WTC11 (cell line): ENCODE measurements at regions not wholly inside any gene's neighbourhood (a gene's known extent, or its start where the extent isn't known, plus 50 kb on each side); places are given as distances from the start of the nearest gene placed in this dataset.

Experiments
- ATAC-seq: fragments of 200-7000 bp; cut with Tn5 transposase; 2 replicates; pipeline ENCODE4 v1.10.0; 2021; ENCODE audit warnings: mild to moderate bottlenecking, moderate library complexity
- CTCF ChIA-PET: fragments of 300-600 bp; sonication (Branson Sonifier 250); formaldehyde crosslinking; loops from one replicate; lab custom pipeline; 2021; ENCODE audit warnings: antibody characterized with exemption; lab: Charles Lee
- POLR2A ChIA-PET: fragments of 350-600 bp; sonication (Branson Sonifier 250); formaldehyde crosslinking; loops from one replicate; lab custom pipeline; 2021; ENCODE audit warnings: antibody characterized with exemption; lab: Charles Lee
- DNase-seq: peaks from one replicate; pipeline ENCODE4 v3.0.0; 2021; ENCODE audit warnings: low spot score
- H3K27ac Mint-ChIP-seq: 2 replicates; pipeline ENCODE4 v1.8.0; 2021; ENCODE audit warnings: mixed read lengths
- H3K27me3 Mint-ChIP-seq: 2 replicates; pipeline ENCODE4 v1.8.0; 2021; ENCODE audit warnings: low read depth, mild to moderate bottlenecking, moderate library complexity, mixed read lengths
- H3K36me3 Mint-ChIP-seq: 2 replicates; pipeline ENCODE4 v1.8.0; 2021; ENCODE audit warnings: mixed read lengths
- H3K4me1 Mint-ChIP-seq: 2 replicates; pipeline ENCODE4 v1.8.0; 2022; ENCODE audit warnings: mixed read lengths
- H3K4me3 Mint-ChIP-seq: 2 replicates; pipeline ENCODE4 v1.8.0; 2021; ENCODE audit warnings: mild to moderate bottlenecking, moderate library complexity, mixed read lengths
- H3K9me3 Mint-ChIP-seq: 2 replicates; pipeline ENCODE4 v1.8.0; 2021; ENCODE audit warnings: mixed read lengths
- CBFB ChIP-seq: sonication (generic); formaldehyde crosslinking; IDR thresholded peaks from 2 replicates; pipeline ENCODE4 v1.8.1; 2022; ENCODE audit warnings: mild to moderate bottlenecking, low read depth, missing genetic modification reagents
- ERG ChIP-seq: fragments of 250-450 bp; sonication (Bioruptor Pico); IDR thresholded peaks from 2 replicates; pipeline ENCODE4 v1.8.0; 2021; ENCODE audit warnings: mild to moderate bottlenecking
- FOXP1 ChIP-seq: sonication (generic); formaldehyde crosslinking; IDR thresholded peaks from 2 replicates; pipeline ENCODE4 v1.8.0; 2022; ENCODE audit warnings: missing genetic modification reagents, mild to moderate bottlenecking, moderate library complexity, borderline replicate concordance
- HMGA2 ChIP-seq: fragments of 250-450 bp; sonication (Bioruptor Pico); IDR thresholded peaks from 2 replicates; pipeline ENCODE4 v1.4.0; 2021; ENCODE audit warnings: mild to moderate bottlenecking, moderate library complexity
- IRF1 ChIP-seq: sonication (generic); formaldehyde crosslinking; IDR thresholded peaks from 2 replicates; pipeline ENCODE4 v1.8.0; 2023; ENCODE audit warnings: missing genetic modification reagents
- MLX ChIP-seq: sonication (generic); formaldehyde crosslinking; IDR thresholded peaks from 2 replicates; pipeline ENCODE4 v1.8.1; 2023; ENCODE audit warnings: mild to moderate bottlenecking, missing genetic modification reagents, moderate library complexity
- MYBL2 ChIP-seq: sonication (generic); formaldehyde crosslinking; IDR thresholded peaks from 2 replicates; pipeline ENCODE4 v1.8.1; 2023; ENCODE audit warnings: mild to moderate bottlenecking, moderate library complexity, missing genetic modification reagents
- NR1H2 ChIP-seq: sonication (generic); formaldehyde crosslinking; IDR thresholded peaks from 2 replicates; pipeline ENCODE4 v1.9.0; 2021; ENCODE audit warnings: mild to moderate bottlenecking, moderate library complexity, missing genetic modification reagents
- NR2C2 ChIP-seq: sonication (generic); formaldehyde crosslinking; IDR thresholded peaks from 2 replicates; pipeline ENCODE4 v1.8.0; 2022; ENCODE audit warnings: mild to moderate bottlenecking, missing genetic modification reagents
- TEAD1 ChIP-seq: sonication (generic); formaldehyde crosslinking; IDR thresholded peaks from 2 replicates; pipeline ENCODE4 v1.8.0; 2022; ENCODE audit warnings: mild to moderate bottlenecking, missing genetic modification reagents
- ZNF396 ChIP-seq: fragments of 250-450 bp; sonication (Bioruptor Pico); IDR thresholded peaks from 2 replicates; pipeline ENCODE4 v1.8.0; 2021; ENCODE audit warnings: mild to moderate bottlenecking, moderate library complexity, borderline replicate concordance
- ZNF423 ChIP-seq: fragments of 250-450 bp; sonication (Bioruptor Pico); IDR thresholded peaks from 2 replicates; pipeline ENCODE4 v2.1.2; 2022; ENCODE audit warnings: mild to moderate bottlenecking, moderate library complexity
- TF ChIP-seq, protein P1 (sequence below): sonication (generic); formaldehyde crosslinking; conservative IDR thresholded peaks from 2 replicates; pipeline ENCODE4 v1.8.1; 2022; ENCODE audit warnings: mild to moderate bottlenecking, missing genetic modification reagents
- TF ChIP-seq, protein P2 (sequence below): sonication (generic); formaldehyde crosslinking; IDR thresholded peaks from 2 replicates; pipeline ENCODE4 v1.8.0; 2022; ENCODE audit warnings: missing genetic modification reagents
- TF ChIP-seq, protein P3 (sequence below): sonication (generic); formaldehyde crosslinking; IDR thresholded peaks from 2 replicates; pipeline ENCODE4 v1.8.0; 2022; ENCODE audit warnings: mild to moderate bottlenecking, missing genetic modification reagents
- TF ChIP-seq, protein P4 (sequence below): fragments of 250-450 bp; sonication (Bioruptor Pico); conservative IDR thresholded peaks from 2 replicates; pipeline ENCODE4 v1.9.0; 2021; ENCODE audit warnings: mild to moderate bottlenecking

GRCh38 chr2:58708565-58708964, 467.4 kb upstream of the FANCL start:
- peak; percentile 74 for ATAC-seq
- CTCF ChIA-PET, result interaction anchor here (0.8 to 1.5 kb wide), 3 partner anchors 10 to 14 kb away, joined by 3 to 4 read pairs (median 4); no protein-coding TSS in a partner anchor

DNA sequence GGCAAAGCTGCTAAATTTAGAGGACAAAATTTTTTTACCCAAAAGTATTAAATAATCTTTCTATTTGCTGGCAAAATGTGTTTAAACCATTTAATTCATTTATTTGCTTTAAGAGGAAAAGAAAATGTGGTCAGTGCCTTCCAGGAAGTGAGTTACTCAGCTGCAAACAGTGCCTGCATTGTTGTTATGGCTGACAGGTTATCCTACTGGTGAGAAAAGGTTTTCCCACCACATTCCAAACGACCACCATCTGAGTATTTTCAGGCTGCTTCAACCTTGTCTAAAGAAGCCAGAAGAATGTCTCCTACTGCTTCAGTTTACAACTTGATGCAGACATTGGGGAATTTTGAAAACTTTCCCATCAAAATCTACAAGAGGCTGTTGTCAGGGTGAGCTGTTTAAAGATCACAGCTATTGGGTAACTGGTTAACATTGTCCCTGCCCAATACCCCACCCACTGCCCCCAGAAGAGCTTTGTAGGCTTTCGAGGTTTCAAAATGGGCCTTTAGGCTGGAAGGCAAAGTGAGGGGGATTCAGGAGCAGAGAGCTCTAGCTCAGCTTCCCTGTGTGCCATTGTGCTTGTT, 461.3 kb upstream of the FANCL start:
- TF ChIP-seq, protein P1, sequence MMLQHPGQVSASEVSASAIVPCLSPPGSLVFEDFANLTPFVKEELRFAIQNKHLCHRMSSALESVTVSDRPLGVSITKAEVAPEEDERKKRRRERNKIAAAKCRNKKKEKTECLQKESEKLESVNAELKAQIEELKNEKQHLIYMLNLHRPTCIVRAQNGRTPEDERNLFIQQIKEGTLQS (CRISPR knock-in tag), result no peak
- TF ChIP-seq ZNF396 (no peak), ZNF423 (CRISPR knock-in tag) (no peak), MYBL2 (CRISPR knock-in tag) (no peak)
- TF ChIP-seq, protein P2, sequence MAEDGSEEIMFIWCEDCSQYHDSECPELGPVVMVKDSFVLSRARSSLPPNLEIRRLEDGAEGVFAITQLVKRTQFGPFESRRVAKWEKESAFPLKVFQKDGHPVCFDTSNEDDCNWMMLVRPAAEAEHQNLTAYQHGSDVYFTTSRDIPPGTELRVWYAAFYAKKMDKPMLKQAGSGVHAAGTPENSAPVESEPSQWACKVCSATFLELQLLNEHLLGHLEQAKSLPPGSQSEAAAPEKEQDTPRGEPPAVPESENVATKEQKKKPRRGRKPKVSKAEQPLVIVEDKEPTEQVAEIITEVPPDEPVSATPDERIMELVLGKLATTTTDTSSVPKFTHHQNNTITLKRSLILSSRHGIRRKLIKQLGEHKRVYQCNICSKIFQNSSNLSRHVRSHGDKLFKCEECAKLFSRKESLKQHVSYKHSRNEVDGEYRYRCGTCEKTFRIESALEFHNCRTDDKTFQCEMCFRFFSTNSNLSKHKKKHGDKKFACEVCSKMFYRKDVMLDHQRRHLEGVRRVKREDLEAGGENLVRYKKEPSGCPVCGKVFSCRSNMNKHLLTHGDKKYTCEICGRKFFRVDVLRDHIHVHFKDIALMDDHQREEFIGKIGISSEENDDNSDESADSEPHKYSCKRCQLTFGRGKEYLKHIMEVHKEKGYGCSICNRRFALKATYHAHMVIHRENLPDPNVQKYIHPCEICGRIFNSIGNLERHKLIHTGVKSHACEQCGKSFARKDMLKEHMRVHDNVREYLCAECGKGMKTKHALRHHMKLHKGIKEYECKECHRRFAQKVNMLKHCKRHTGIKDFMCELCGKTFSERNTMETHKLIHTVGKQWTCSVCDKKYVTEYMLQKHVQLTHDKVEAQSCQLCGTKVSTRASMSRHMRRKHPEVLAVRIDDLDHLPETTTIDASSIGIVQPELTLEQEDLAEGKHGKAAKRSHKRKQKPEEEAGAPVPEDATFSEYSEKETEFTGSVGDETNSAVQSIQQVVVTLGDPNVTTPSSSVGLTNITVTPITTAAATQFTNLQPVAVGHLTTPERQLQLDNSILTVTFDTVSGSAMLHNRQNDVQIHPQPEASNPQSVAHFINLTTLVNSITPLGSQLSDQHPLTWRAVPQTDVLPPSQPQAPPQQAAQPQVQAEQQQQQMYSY (CRISPR knock-in tag), result 0 out of 2 replicates have a peak, but pooled peaks have one; percentile 38
- ATAC-seq (peak; percentile 86), DNase-seq (no peak)
- no peak overlapping the region for H3K4me3 Mint-ChIP-seq
- no peaks in the 10 kb centered on the region for H3K9me3 Mint-ChIP-seq
- H3K27ac Mint-ChIP-seq, result no peak overlapping the region
- ChIA-PET POLR2A (interaction anchor here (0.6 kb wide), 1 partner anchor 943 kb away, joined by 6 read pairs; no protein-coding TSS in a partner anchor), CTCF (interaction anchor here (1.0 to 1.5 kb wide), 3 partner anchors 8 to 480 kb away, joined by 3 to 4 read pairs (median 3); no protein-coding TSS in a partner anchor)
- H3K36me3 Mint-ChIP-seq, result no peaks in the 10 kb centered on the region
- H3K27me3 Mint-ChIP-seq, result no peaks in the 10 kb centered on the region
- peaks cover 11% of the 10 kb centered on the region for H3K4me1 Mint-ChIP-seq

More at GRCh38 chr2:58708565-58708964, 467.4 kb upstream of the FANCL start:
- Mint-ChIP-seq H3K4me1 (peaks cover 4% of the 10 kb centered on the region), H3K27ac (no peak overlapping the region), H3K27me3 (no peaks in the 10 kb centered on the region), H3K9me3 (no peaks in the 10 kb centered on the region), H3K36me3 (no peaks in the 10 kb centered on the region), H3K4me3 (no peak overlapping the region)
- POLR2A ChIA-PET, result interaction anchor here (0.6 kb wide), 1 partner anchor 87 kb away, joined by 3 read pairs; no protein-coding TSS in a partner anchor
- DNase-seq, result no peak
- TF ChIP-seq, protein P3, sequence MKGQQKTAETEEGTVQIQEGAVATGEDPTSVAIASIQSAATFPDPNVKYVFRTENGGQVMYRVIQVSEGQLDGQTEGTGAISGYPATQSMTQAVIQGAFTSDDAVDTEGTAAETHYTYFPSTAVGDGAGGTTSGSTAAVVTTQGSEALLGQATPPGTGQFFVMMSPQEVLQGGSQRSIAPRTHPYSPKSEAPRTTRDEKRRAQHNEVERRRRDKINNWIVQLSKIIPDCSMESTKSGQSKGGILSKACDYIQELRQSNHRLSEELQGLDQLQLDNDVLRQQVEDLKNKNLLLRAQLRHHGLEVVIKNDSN (CRISPR knock-in tag), result no peak
- TF ChIP-seq ERG (CRISPR knock-in tag), result no peak
- TF ChIP-seq, protein P4, sequence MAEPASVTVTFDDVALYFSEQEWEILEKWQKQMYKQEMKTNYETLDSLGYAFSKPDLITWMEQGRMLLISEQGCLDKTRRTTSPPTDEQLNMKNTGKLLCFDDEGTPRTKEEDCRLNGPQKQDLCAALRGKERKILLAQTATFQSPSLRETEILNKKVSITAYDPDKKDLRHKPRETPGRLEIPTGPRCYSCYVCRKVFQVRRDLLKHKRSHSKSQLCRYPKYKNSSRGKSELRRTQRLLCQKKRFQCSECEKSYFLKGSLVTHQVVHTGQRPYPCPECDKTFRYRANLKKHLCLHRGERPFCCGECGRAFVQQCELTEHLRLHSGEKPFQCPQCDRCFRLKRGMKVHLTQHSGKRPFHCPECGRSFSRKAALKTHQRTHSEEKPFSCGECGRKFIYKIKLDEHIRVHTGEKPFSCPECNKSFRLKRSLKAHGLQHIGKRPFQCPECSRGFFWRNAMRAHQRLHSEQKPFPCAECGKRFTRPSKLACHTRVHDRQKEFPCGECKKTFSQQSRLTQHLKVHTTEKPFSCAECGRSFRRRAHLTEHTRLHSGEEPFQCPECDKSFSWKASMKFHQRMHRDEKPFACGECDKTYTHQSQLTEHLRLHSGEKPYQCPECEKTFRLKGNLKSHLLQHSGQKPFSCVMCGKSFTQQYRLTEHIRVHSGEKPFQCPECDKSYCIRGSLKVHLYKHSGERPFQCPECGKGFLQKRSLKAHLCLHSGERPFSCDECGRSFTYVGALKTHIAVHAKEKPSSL, result no peak
- no peak for TF ChIP-seq NR2C2 (CRISPR knock-in tag)
- no peak for TF ChIP-seq TEAD1 (CRISPR knock-in tag)
- no peak for TF ChIP-seq IRF1
- no peak for TF ChIP-seq CBFB
- TF ChIP-seq FOXP1 (CRISPR knock-in tag), result no peak
- TF ChIP-seq NR1H2, result no peak
- no peak for TF ChIP-seq MLX (CRISPR knock-in tag)
- no peak for TF ChIP-seq HMGA2 (CRISPR knock-in tag)
